ENCODE measurements at regions not wholly inside any gene's neighbourhood (a gene's known extent, or its start where the extent isn't known, plus 50 kb on each side); places are given as distances from the start of the nearest gene placed in this dataset.

GRCh38 chr7:156347132-156347531 is 293.4 kb upstream of the RNF32 start:
- H3K9ac ChIP-seq (ENCODE audit: insufficient read depth, low read length): no peak overlapping the region
- no peaks in the 10 kb centered on the region for H3K27me3 ChIP-seq (ENCODE audit: control insufficient read depth, insufficient read depth, low read length)

GRCh38 chr7:156344595-156344994 is 296.0 kb upstream of the RNF32 start:
- H3K27me3 ChIP-seq (ENCODE audit: control insufficient read depth, insufficient read depth, low read length): no peaks in the 10 kb centered on the region
- H3K27ac ChIP-seq (ENCODE audit: insufficient read depth, low read length): no peak overlapping the region
- H3K4me1 ChIP-seq (ENCODE audit: control insufficient read depth, extremely low read depth, insufficient read depth, low read length): no peaks in the 10 kb centered on the region
- DNase-seq (ENCODE audit: low read depth in 2 of 2): no peak
- TF ChIP-seq CTCF (conservative IDR thresholded peaks at IDR 0.05 in 1 of 2, IDR thresholded peaks at IDR 0.05 in 1 of 2; ENCODE audit: low read depth in 1 of 2, low read length in 2 of 2) (no peak), EZH2 (IDR thresholded peaks at IDR 0.05; ENCODE audit: low read length, missing control alignments) (no peak)
- H2AFZ ChIP-seq (ENCODE audit: low read length): no peak overlapping the region
- H3K79me2 ChIP-seq (ENCODE audit: control insufficient read depth, insufficient read depth, low read length): no peaks in the 10 kb centered on the region
- no peak overlapping the region for H3K4me2 ChIP-seq (ENCODE audit: extremely low read depth, insufficient read depth, low read length)
- H3K4me3 ChIP-seq (replicated peaks in 1 of 4; ENCODE audit: control extremely low read depth in 1 of 4, insufficient read depth in 1 of 4, low read depth in 3 of 4, low read length in 4 of 4): no peak overlapping the region
- H3K36me3 ChIP-seq (ENCODE audit: control insufficient read depth, insufficient read depth, low read length): no peaks in the 10 kb centered on the region
- no peaks in the 10 kb centered on the region for H3K9me3 ChIP-seq (ENCODE audit: control insufficient read depth, insufficient read depth, low read depth, low read length)
- H3K9ac ChIP-seq (ENCODE audit: insufficient read depth, low read length): no peak overlapping the region
- no peaks in the 10 kb centered on the region for H4K20me1 ChIP-seq (ENCODE audit: control insufficient read depth, extremely low read depth, insufficient read depth, low read length)

More at GRCh38 chr7:156347132-156347531, 293.4 kb upstream of the RNF32 start:
- H4K20me1 ChIP-seq (ENCODE audit: control insufficient read depth, extremely low read depth, insufficient read depth, low read length): no peaks in the 10 kb centered on the region
- no peak for TF ChIP-seq CTCF (conservative IDR thresholded peaks at IDR 0.05 in 1 of 2, IDR thresholded peaks at IDR 0.05 in 1 of 2; ENCODE audit: low read depth in 1 of 2, low read length in 2 of 2)
- TF ChIP-seq EZH2 (IDR thresholded peaks at IDR 0.05; ENCODE audit: low read length, missing control alignments): no peak
- no peaks in the 10 kb centered on the region for H3K36me3 ChIP-seq (ENCODE audit: control insufficient read depth, insufficient read depth, low read length)
- H3K4me1 ChIP-seq (ENCODE audit: control insufficient read depth, extremely low read depth, insufficient read depth, low read length): no peaks in the 10 kb centered on the region
- DNase-seq (ENCODE audit: low read depth in 2 of 2): no peak
- H3K4me3 ChIP-seq (replicated peaks in 1 of 4; ENCODE audit: control extremely low read depth in 1 of 4, insufficient read depth in 1 of 4, low read depth in 3 of 4, low read length in 4 of 4): no peak overlapping the region
- H3K9me3 ChIP-seq (ENCODE audit: control insufficient read depth, insufficient read depth, low read depth, low read length): no peaks in the 10 kb centered on the region
- no peak overlapping the region for H3K27ac ChIP-seq (ENCODE audit: insufficient read depth, low read length)
- H2AFZ ChIP-seq (ENCODE audit: low read length): no peak overlapping the region
- no peak overlapping the region for H3K4me2 ChIP-seq (ENCODE audit: extremely low read depth, insufficient read depth, low read length)
- no peaks in the 10 kb centered on the region for H3K79me2 ChIP-seq (ENCODE audit: control insufficient read depth, insufficient read depth, low read length)

- no peaks in the 10 kb centered on the region for H4K20me1 ChIP-seq (ENCODE audit: control insufficient read depth, extremely low read depth, insufficient read depth, low read length)
- no peaks in the 10 kb centered on the region for H3K79me2 ChIP-seq (ENCODE audit: control insufficient read depth, insufficient read depth, low read length)
- no peak overlapping the region for H3K27ac ChIP-seq (ENCODE audit: insufficient read depth, low read length)
- no peaks in the 10 kb centered on the region for H3K9me3 ChIP-seq (ENCODE audit: control insufficient read depth, insufficient read depth, low read depth, low read length)
- no peaks in the 10 kb centered on the region for H3K36me3 ChIP-seq (ENCODE audit: control insufficient read depth, insufficient read depth, low read length)
- H3K4me2 ChIP-seq (ENCODE audit: extremely low read depth, insufficient read depth, low read length): no peak overlapping the region
- H3K4me3 ChIP-seq (replicated peaks in 1 of 4; ENCODE audit: control extremely low read depth in 1 of 4, insufficient read depth in 1 of 4, low read depth in 3 of 4, low read length in 4 of 4): no peak overlapping the region
- no peaks in the 10 kb centered on the region for H3K4me1 ChIP-seq (ENCODE audit: control insufficient read depth, extremely low read depth, insufficient read depth, low read length)
- no peak overlapping the region for H3K9ac ChIP-seq (ENCODE audit: insufficient read depth, low read length)
- TF ChIP-seq CTCF (conservative IDR thresholded peaks at IDR 0.05 in 1 of 2, IDR thresholded peaks at IDR 0.05 in 1 of 2; ENCODE audit: low read depth in 1 of 2, low read length in 2 of 2) (no peak), EZH2 (IDR thresholded peaks at IDR 0.05; ENCODE audit: low read length, missing control alignments) (no peak)
- H3K27me3 ChIP-seq (ENCODE audit: control insufficient read depth, insufficient read depth, low read length): no peaks in the 10 kb centered on the region
- DNase-seq (ENCODE audit: low read depth in 2 of 2): no peak
- H2AFZ ChIP-seq (ENCODE audit: low read length): no peak overlapping the region
Observed at GRCh38 chr7:156334636-156335035, 305.9 kb upstream of the RNF32 start.
